Stomach (tissue), 8 donors: ENCODE measurements at regions not wholly inside any gene's neighbourhood (a gene's known extent, or its start where the extent isn't known, plus 50 kb on each side); places are given as distances from the start of the nearest gene placed in this dataset.
"Not testable (repeated sequence)": the region's sequence is repeated elsewhere in the genome, so short reads cannot be mapped to it uniquely, and the experiment has no call there.

ENCODE experiments used
- DNase-seq, 2 donors: peaks; one replicate each; pipeline versions ENCODE4 v3.0.0 to v3.0.0-alpha.2; 2013 to 2019
- H3K27ac ChIP-seq, 5 donors: fragments of 200-600 bp in 4 of 5; sonication (generic) in 4 of 5; one replicate each; pipeline ENCODE4 v1.5.1; 2013 to 2019; ENCODE audit warnings: mild to moderate bottlenecking in 1 of 5, moderate library complexity in 1 of 5
- H3K27me3 ChIP-seq, 3 donors: fragments of 200-600 bp; sonication (generic); one replicate each; pipeline ENCODE4 v1.5.1; 2017 to 2019; ENCODE audit warnings: mixed run types in 1 of 3
- H3K36me3 ChIP-seq, 4 donors: fragments of 200-600 bp; sonication (generic); 1 replicate in 3 of 4; 2 replicates in 1 of 4; pipeline ENCODE4 v1.5.1; 2016 to 2019
- H3K4me1 ChIP-seq, 4 donors: fragments of 200-600 bp; sonication (generic); one replicate each; pipeline ENCODE4 v1.5.1; 2016 to 2019
- H3K4me3 ChIP-seq, 4 donors: fragments of 200-600 bp; sonication (generic) in 3 of 4; one replicate each; pipeline ENCODE4 v1.5.1; 2016 to 2019; ENCODE audit warnings: mild to moderate bottlenecking in 1 of 4
- H3K9me3 ChIP-seq, 4 donors: fragments of 200-600 bp; sonication (generic); one replicate each; pipeline ENCODE4 v1.5.1; 2016 to 2019
- EP300 ChIP-seq: sonication (generic); formaldehyde crosslinking; IDR thresholded peaks from one replicate; pipeline ENCODE4 v1.6.1; 2017; ENCODE audit warnings: antibody characterized with exemption
- POLR2A ChIP-seq, 4 donors: fragments of 450-650 bp; IDR thresholded peaks; one replicate each; pipeline ENCODE4 v1.6.1; 2016; ENCODE audit warnings: antibody characterized with exemption in 4 of 4, control low read depth in 2 of 4, mild to moderate bottlenecking in 1 of 4, moderate library complexity in 1 of 4
- POLR2AphosphoS5 ChIP-seq, 3 donors: sonication (generic); formaldehyde crosslinking; IDR thresholded peaks; one replicate each; pipeline ENCODE4 v1.6.1; 2016; ENCODE audit warnings: antibody characterized with exemption in 3 of 3
- WGBS, 5 donors: extraction: QIAGEN DNeasy Blood & Tissue Kit in 3 of 5; methylation state at CpG; one replicate each; pipeline versions ENCODE4 v1.1.5 to v1.1.7; 2013 to 2018; 5-methylcytosine and 5-hydroxymethylcytosine counted together
- intact Hi-C: fragments of 100-400 bp; cut with DNase I; formaldehyde crosslinking; loops from one replicate; pipeline ENCODE4 v1.15.1; 2023; ENCODE audit warnings: low total_unique reads
- TF ChIP-seq, protein P1 (sequence below), 7 experiments: fragments of 450-650 bp in 4 of 7; fragments of 200-600 bp in 3 of 7; sonication (generic) in 3 of 7; IDR thresholded peaks; one replicate each; pipeline ENCODE4 v1.5.1; 2016 to 2019; ENCODE audit warnings: antibody characterized with exemption in 7 of 7, control low read depth in 2 of 7, mild to moderate bottlenecking in 1 of 7
- donor health status: healthy with polysubstance abuse.
- donor health status: Bipolar disorder and iron deficiency.
- donor health status: healthy.

- Histone ChIP-seq H3K27ac (no peak overlapping the region), H3K9me3 (peaks cover 0 to 13% (median 2%) of the 10 kb centered on the region in 4 donors), H3K4me1 (no peaks in the 10 kb centered on the region), H3K27me3 (no peaks in the 10 kb centered on the region), H3K4me3 (no peak overlapping the region), H3K36me3 (no peaks in the 10 kb centered on the region)
- intact Hi-C loops = no loop called here
- DNase-seq = no peak
- TF ChIP-seq POLR2AphosphoS5 (IDR thresholded peaks at IDR 0.05) (no peak), EP300 (no peak), POLR2A (IDR thresholded peaks at IDR 0.05) (no peak)
- TF ChIP-seq, protein P1, sequence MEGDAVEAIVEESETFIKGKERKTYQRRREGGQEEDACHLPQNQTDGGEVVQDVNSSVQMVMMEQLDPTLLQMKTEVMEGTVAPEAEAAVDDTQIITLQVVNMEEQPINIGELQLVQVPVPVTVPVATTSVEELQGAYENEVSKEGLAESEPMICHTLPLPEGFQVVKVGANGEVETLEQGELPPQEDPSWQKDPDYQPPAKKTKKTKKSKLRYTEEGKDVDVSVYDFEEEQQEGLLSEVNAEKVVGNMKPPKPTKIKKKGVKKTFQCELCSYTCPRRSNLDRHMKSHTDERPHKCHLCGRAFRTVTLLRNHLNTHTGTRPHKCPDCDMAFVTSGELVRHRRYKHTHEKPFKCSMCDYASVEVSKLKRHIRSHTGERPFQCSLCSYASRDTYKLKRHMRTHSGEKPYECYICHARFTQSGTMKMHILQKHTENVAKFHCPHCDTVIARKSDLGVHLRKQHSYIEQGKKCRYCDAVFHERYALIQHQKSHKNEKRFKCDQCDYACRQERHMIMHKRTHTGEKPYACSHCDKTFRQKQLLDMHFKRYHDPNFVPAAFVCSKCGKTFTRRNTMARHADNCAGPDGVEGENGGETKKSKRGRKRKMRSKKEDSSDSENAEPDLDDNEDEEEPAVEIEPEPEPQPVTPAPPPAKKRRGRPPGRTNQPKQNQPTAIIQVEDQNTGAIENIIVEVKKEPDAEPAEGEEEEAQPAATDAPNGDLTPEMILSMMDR (IDR thresholded peaks at IDR 0.05) = no peak
- 58 to 70% (median 62%) methylated on average over 4 of the region's 4 CpGs for WGBS, 5 donors
These were observed 580.6 kb downstream of the TFAP2A start for GRCh38 chr6:9834233-9834632.

DNA sequence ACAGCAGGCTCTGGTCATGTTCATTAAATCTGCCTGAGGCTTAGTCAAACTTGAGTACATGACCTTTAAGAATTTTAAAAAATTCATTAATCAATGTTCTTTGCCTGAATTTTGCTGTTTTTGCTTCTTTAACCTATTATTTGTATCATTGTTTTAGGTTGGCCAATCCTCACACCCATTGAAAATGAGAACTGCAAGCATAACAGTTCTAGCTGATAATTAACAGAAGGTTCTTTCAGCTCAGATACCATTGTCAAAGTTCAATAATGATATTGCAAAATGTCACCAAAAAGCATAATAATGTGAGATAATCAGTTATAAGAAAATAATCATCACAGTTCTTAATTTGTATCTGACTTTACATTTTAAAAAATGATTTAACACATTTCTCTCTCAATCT lies 583.1 kb downstream of the TFAP2A start:
- no peaks in the 10 kb centered on the region for H3K4me1 ChIP-seq
- H3K9me3 ChIP-seq = peaks cover 0 to 7% (median 0%) of the 10 kb centered on the region in 4 donors
- TF ChIP-seq POLR2A (IDR thresholded peaks at IDR 0.05) = no peak
- TF ChIP-seq POLR2AphosphoS5 (IDR thresholded peaks at IDR 0.05) = no peak
- TF ChIP-seq, protein P1 (IDR thresholded peaks at IDR 0.05) = no peak
- no peak for TF ChIP-seq EP300
- no peak overlapping the region for H3K27ac ChIP-seq
- H3K36me3 ChIP-seq = no peaks in the 10 kb centered on the region
- intact Hi-C loops = no loop called here
- DNase-seq = no peak
- no peaks in the 10 kb centered on the region for H3K27me3 ChIP-seq
- H3K4me3 ChIP-seq = no peak overlapping the region

- no peaks in the 10 kb centered on the region for H3K4me1 ChIP-seq
- TF ChIP-seq POLR2AphosphoS5 (IDR thresholded peaks at IDR 0.05) (no peak), EP300 (no peak), POLR2A (IDR thresholded peaks at IDR 0.05) (no peak)
- TF ChIP-seq, protein P1 (IDR thresholded peaks at IDR 0.05) = no peak
- no peaks in the 10 kb centered on the region for H3K36me3 ChIP-seq
- H3K9me3 ChIP-seq = no peaks in the 10 kb centered on the region
- no peaks in the 10 kb centered on the region for H3K27me3 ChIP-seq
- 27 to 56% (median 48%) methylated on average over 2 of the region's 2 CpGs for WGBS, 5 donors
- DNase-seq = no peak
- intact Hi-C loops = no loop called here
- no peak overlapping the region for H3K27ac ChIP-seq
- H3K4me3 ChIP-seq = no peak overlapping the region
These were observed 584.1 kb downstream of the TFAP2A start for GRCh38 chr6:9830808-9831207.

DNA sequence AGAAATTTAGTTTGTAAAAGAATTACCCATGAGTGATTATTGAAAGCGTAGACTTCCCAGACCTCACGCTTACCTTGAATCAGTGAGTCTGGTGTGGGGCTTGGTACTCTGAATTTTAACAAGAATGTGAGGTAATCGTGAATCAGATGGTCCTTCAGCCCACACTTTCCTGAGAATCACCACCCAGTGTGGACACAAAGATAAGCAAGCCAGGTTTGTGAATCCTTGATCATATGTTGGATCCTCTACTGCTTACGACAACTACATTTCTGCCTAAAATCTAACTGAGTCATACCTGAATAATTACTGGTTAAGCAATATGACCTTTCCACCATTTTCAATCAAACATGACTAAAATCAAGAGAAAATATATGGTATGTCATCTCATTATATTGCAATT lies 589.3 kb downstream of the TFAP2A start:
- no peak for DNase-seq
- intact Hi-C loops = no loop called here
- TF ChIP-seq, protein P1 (IDR thresholded peaks at IDR 0.05) = no peak
- TF ChIP-seq POLR2AphosphoS5 (IDR thresholded peaks at IDR 0.05) = no peak
- no peak for TF ChIP-seq POLR2A (IDR thresholded peaks at IDR 0.05)
- no peak for TF ChIP-seq EP300
- Histone ChIP-seq H3K36me3 (no peaks in the 10 kb centered on the region), H3K9me3 (no peaks in the 10 kb centered on the region), H3K27ac (no peak overlapping the region), H3K27me3 (no peaks in the 10 kb centered on the region), H3K4me1 (no peaks in the 10 kb centered on the region), H3K4me3 (no peak overlapping the region)
- 87 to 92% (median 89%) methylated on average over 4 of the region's 4 CpGs for WGBS, 5 donors

DNA sequence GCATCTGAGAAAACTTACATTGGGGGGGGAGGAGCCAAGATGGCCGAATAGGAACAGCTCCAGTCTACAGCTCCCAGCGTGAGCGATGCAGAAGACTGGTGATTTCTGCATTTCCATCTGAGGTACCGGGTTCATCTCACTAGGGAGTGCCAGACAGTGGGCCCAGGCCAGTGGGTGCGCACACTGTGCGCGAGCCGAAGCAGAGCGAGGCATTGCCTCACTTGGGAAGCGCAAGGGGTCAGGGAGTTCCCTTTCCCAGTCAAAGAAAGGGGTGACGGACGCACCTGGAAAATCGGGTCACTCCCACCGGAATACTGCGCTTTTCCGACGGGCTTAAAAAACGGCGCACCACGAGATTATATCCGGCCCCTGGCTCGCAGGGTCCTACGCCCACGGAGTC lies 604.1 kb downstream of the TFAP2A start:
- WGBS, 5 donors = 92 to 96% (median 96%) methylated on average over 24 of the region's 24 CpGs
- H3K36me3 ChIP-seq, H3K27me3 ChIP-seq, H3K4me3 ChIP-seq, H3K27ac ChIP-seq, H3K9me3 ChIP-seq, H3K4me1 ChIP-seq, DNase-seq, intact Hi-C loops: not testable (repeated sequence)
